NB4 (cell line): ENCODE measurements at regions not wholly inside any gene's neighbourhood (a gene's known extent, or its start where the extent isn't known, plus 50 kb on each side); places are given as distances from the start of the nearest gene placed in this dataset.

Experiments used
- CTCF ChIP-seq: IDR thresholded peaks from one replicate; pipeline ENCODE4 v1.5.1; 2012; ENCODE audit warnings: low read depth, low read length
- MAX ChIP-seq: IDR thresholded peaks from 2 replicates; pipeline ENCODE4 v1.6.1; 2011; ENCODE audit warnings: low read depth, low read length
- MYC ChIP-seq: IDR thresholded peaks from 2 replicates; pipeline ENCODE4 v1.6.1; 2011; ENCODE audit warnings: low read depth, low read length
- POLR2A ChIP-seq: IDR thresholded peaks from 2 replicates; pipeline ENCODE4 v1.6.1; 2011; ENCODE audit warnings: mild to moderate bottlenecking; ENCODE audit not compliant: insufficient read length; ENCODE audit errors: extremely low read depth

- TF ChIP-seq POLR2A, result no peak
- no peak for TF ChIP-seq CTCF
- no peak for TF ChIP-seq MAX
- TF ChIP-seq MYC, result no peak
Observed at GRCh38 chr10:125299461-125299860, 139.1 kb upstream of the CTBP2 start.
